Esophagus squamous epithelium (tissue), 4 donors: ENCODE measurements at regions not wholly inside any gene's neighbourhood (a gene's known extent, or its start where the extent isn't known, plus 50 kb on each side); places are given as distances from the start of the nearest gene placed in this dataset.

Experiments
- POLR2A ChIP-seq, 4 donors: fragments of 450-650 bp; IDR thresholded peaks; one replicate each; pipeline ENCODE4 v1.6.1; 2017; ENCODE audit warnings: antibody characterized with exemption in 4 of 4, mild to moderate bottlenecking in 4 of 4, moderate library complexity in 3 of 4
- TF ChIP-seq, protein P1 (sequence below), 6 experiments: fragments of 450-650 bp in 4 of 6; fragments of 200-600 bp in 2 of 6; sonication (generic) in 2 of 6; IDR thresholded peaks; one replicate each; pipeline ENCODE4 v1.5.1; 2016 to 2019; ENCODE audit warnings: antibody characterized with exemption in 6 of 6, mild to moderate bottlenecking in 4 of 6, moderate library complexity in 4 of 6

DNA sequence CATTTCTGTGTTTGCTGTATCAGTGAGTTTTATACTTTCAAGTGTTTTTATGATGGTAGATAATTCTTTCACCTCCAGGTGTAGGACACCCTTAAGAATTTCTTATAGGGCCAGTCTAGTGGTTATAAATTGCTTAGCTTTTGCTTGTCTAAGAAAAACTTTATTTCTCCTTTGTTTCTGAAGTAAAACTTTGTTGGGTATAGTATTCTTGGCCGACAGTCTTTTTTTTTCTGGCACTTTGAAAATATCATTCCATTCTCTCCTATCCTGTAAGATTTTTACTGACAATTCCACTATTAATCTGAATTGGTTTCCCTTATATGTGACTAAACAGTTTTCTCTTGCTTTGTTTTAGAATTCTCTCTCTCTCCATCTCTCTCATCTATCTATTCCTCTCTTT, 118.7 kb upstream of the LRRTM4 start:
- TF ChIP-seq, protein P1, sequence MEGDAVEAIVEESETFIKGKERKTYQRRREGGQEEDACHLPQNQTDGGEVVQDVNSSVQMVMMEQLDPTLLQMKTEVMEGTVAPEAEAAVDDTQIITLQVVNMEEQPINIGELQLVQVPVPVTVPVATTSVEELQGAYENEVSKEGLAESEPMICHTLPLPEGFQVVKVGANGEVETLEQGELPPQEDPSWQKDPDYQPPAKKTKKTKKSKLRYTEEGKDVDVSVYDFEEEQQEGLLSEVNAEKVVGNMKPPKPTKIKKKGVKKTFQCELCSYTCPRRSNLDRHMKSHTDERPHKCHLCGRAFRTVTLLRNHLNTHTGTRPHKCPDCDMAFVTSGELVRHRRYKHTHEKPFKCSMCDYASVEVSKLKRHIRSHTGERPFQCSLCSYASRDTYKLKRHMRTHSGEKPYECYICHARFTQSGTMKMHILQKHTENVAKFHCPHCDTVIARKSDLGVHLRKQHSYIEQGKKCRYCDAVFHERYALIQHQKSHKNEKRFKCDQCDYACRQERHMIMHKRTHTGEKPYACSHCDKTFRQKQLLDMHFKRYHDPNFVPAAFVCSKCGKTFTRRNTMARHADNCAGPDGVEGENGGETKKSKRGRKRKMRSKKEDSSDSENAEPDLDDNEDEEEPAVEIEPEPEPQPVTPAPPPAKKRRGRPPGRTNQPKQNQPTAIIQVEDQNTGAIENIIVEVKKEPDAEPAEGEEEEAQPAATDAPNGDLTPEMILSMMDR (IDR thresholded peaks at IDR 0.05): no peak
- TF ChIP-seq POLR2A (IDR thresholded peaks at IDR 0.05): no peak
